Caco-2 (cell line): ENCODE measurements at regions not wholly inside any gene's neighbourhood (a gene's known extent, or its start where the extent isn't known, plus 50 kb on each side); places are given as distances from the start of the nearest gene placed in this dataset.

Experiments used
- BruUV-seq: library from RNA; stranded (reverse); fragments of 400-500 nt; replicated peaks from 2 replicates; lab custom pipeline; 2021; lab: Mats Ljungman, UMichigan
- CTCF ChIA-PET: fragments of 300-600 bp; sonication (Branson Sonifier 250); formaldehyde crosslinking; loops from one replicate; lab custom pipeline; 2022; ENCODE audit warnings: antibody characterized with exemption; lab: Charles Lee
- POLR2A ChIA-PET: fragments of 300-600 bp; sonication (Branson Sonifier 250); formaldehyde crosslinking; loops from one replicate; lab custom pipeline; 2022; ENCODE audit warnings: antibody characterized with exemption; lab: Charles Lee
- DNase-seq, 2 experiments: peaks; one replicate each; pipeline versions ENCODE4 v3.0.0 to v3.0.0-alpha.2; 2020 to 2022
- H3K27me3 ChIP-seq: replicated peaks from 2 replicates; pipeline ENCODE4 v1.6.0; 2011; ENCODE audit warnings: low read length; ENCODE audit not compliant: control insufficient read depth, insufficient read depth
- H3K36me3 ChIP-seq: 2 replicates; pipeline ENCODE4 v1.5.1; 2011; ENCODE audit warnings: low read length; ENCODE audit not compliant: control insufficient read depth, insufficient read depth
- H3K4me1 ChIP-seq: fragments of 250-450 bp; sonication (Bioruptor Pico); 2 replicates; pipeline ENCODE4 v1.5.1; 2020; ENCODE audit warnings: mild to moderate bottlenecking
- H3K4me3 ChIP-seq: 2 replicates; pipeline ENCODE4 v1.5.1; 2011; ENCODE audit warnings: low read depth, mild to moderate bottlenecking, control low read depth, low read length
- H3K9me3 ChIP-seq: fragments of 250-450 bp; sonication (Bioruptor Pico); 2 replicates; pipeline ENCODE4 v1.5.1; 2020; ENCODE audit warnings: mild to moderate bottlenecking, moderate library complexity
- H3K27ac Mint-ChIP-seq: one replicate; pipeline ENCODE4 v1.8.0; 2022; ENCODE audit warnings: mixed read lengths; ENCODE audit not compliant: unreplicated experiment
- H3K27me3 Mint-ChIP-seq: one replicate; pipeline ENCODE4 v1.8.0; 2022; ENCODE audit warnings: mixed read lengths; ENCODE audit not compliant: insufficient read depth, unreplicated experiment
- H3K36me3 Mint-ChIP-seq: one replicate; pipeline ENCODE4 v1.8.0; 2022; ENCODE audit warnings: mild to moderate bottlenecking, mixed read lengths; ENCODE audit not compliant: insufficient read depth, unreplicated experiment
- H3K4me1 Mint-ChIP-seq: one replicate; pipeline ENCODE4 v1.8.0; 2022; ENCODE audit warnings: low read depth, mixed read lengths; ENCODE audit not compliant: unreplicated experiment
- H3K4me3 Mint-ChIP-seq: one replicate; pipeline ENCODE4 v1.8.0; 2022; ENCODE audit warnings: mild to moderate bottlenecking, moderate library complexity, mixed read lengths; ENCODE audit not compliant: unreplicated experiment
- H3K9me3 Mint-ChIP-seq: one replicate; pipeline ENCODE4 v1.8.0; 2022; ENCODE audit warnings: mixed read lengths; ENCODE audit not compliant: unreplicated experiment
- CTCF ChIP-seq, 2 experiments: fragments of 200-600 bp in 1 of 2; IDR thresholded peaks; 1 replicate in 1 of 2; 2 replicates in 1 of 2; pipeline versions ENCODE4 v1.5.1 to v1.8.0; 2011 to 2022; ENCODE audit warnings: antibody characterized with exemption in 1 of 2, control low read depth in 1 of 2, inconsistent platforms in 1 of 2, low read depth in 1 of 2, low read length in 1 of 2, mild to moderate bottlenecking in 1 of 2, moderate library complexity in 1 of 2; ENCODE audit not compliant: insufficient read depth in 1 of 2, severe bottlenecking in 1 of 2, unreplicated experiment in 1 of 2
- intact Hi-C: fragments of 100-400 bp; cut with micrococcal nuclease; formaldehyde crosslinking; loops from one replicate; pipeline ENCODE4 v1.10.0; 2022; ENCODE audit not compliant: unreplicated experiment

- H3K4me1 ChIP-seq = 0 out of 2 replicates have a peak, but pooled peaks cover 3% of the 10 kb centered on the region
- Mint-ChIP-seq H3K9me3 (peaks cover 31% of the 10 kb centered on the region), H3K27ac (no peak overlapping the region), H3K4me3 (no peak overlapping the region), H3K27me3 (no peaks in the 10 kb centered on the region), H3K4me1 (no peaks in the 10 kb centered on the region), H3K36me3 (no peaks in the 10 kb centered on the region)
- H3K27me3 ChIP-seq = no peaks in the 10 kb centered on the region
- no peaks in the 10 kb centered on the region for H3K36me3 ChIP-seq
- peaks cover 3% of the 10 kb centered on the region; the same call in 1 of the 2 replicates for H3K9me3 ChIP-seq
- BruUV-seq = no TSS peak
- ChIA-PET POLR2A (no interaction called here), CTCF (no interaction called here)
- intact Hi-C loops = no loop called here
- DNase-seq = no peak
- TF ChIP-seq CTCF (IDR thresholded peaks at IDR 0.05; ENCODE audit: insufficient read depth in 1 of 2, low read depth in 1 of 2, low read length in 1 of 2, severe bottlenecking in 1 of 2, unreplicated experiment in 1 of 2) = no peak
- H3K4me3 ChIP-seq = no peak overlapping the region
These were observed 1228.0 kb downstream of the TBC1D22A start for GRCh38 chr22:47990481-47990880.

GRCh38 chr22:47987885-47988515, 1225.5 kb downstream of the TBC1D22A start:
- POLR2A ChIA-PET = no interaction called here
- peaks cover 31% of the 10 kb centered on the region for H3K9me3 Mint-ChIP-seq
- no peak overlapping the region for H3K4me3 ChIP-seq
- no peak overlapping the region for H3K4me3 Mint-ChIP-seq
- no peaks in the 10 kb centered on the region for H3K27me3 Mint-ChIP-seq
- BruUV-seq = no TSS peak
- H3K9me3 ChIP-seq = peaks cover 3% of the 10 kb centered on the region; the same call in 1 of the 2 replicates
- H3K4me1 ChIP-seq = 0 out of 2 replicates have a peak, but pooled peaks cover 3% of the 10 kb centered on the region
- intact Hi-C loops = no loop called here
- CTCF ChIA-PET = interaction anchor here (0.7 kb wide), 1 partner anchor 118 kb away, joined by 3 read pairs; no protein-coding TSS in a partner anchor
- H3K36me3 Mint-ChIP-seq = no peaks in the 10 kb centered on the region
- H3K27me3 ChIP-seq = no peaks in the 10 kb centered on the region
- TF ChIP-seq CTCF (IDR thresholded peaks at IDR 0.05; ENCODE audit: insufficient read depth in 1 of 2, low read depth in 1 of 2, low read length in 1 of 2, severe bottlenecking in 1 of 2, unreplicated experiment in 1 of 2) = no peak
- no peak for DNase-seq
- no peaks in the 10 kb centered on the region for H3K36me3 ChIP-seq
- no peaks in the 10 kb centered on the region for H3K4me1 Mint-ChIP-seq
- H3K27ac Mint-ChIP-seq = no peak overlapping the region

- peaks cover 16% of the 10 kb centered on the region for H3K9me3 Mint-ChIP-seq
These were observed 1213.8 kb downstream of the TBC1D22A start for GRCh38 chr22:47976219-47976618.

More at GRCh38 chr22:47976219-47976618, 1213.8 kb downstream of the TBC1D22A start:
- peaks cover 9% of the 10 kb centered on the region for H3K27me3 Mint-ChIP-seq
- H3K27me3 ChIP-seq = no peaks in the 10 kb centered on the region
- no peak overlapping the region for H3K4me3 ChIP-seq
- POLR2A ChIA-PET = no interaction called here
- CTCF ChIA-PET = no interaction called here
- no peaks in the 10 kb centered on the region for H3K4me1 Mint-ChIP-seq
- DNase-seq = no peak
- no peaks in the 10 kb centered on the region for H3K36me3 ChIP-seq
- H3K27ac Mint-ChIP-seq = no peak overlapping the region
- H3K4me1 ChIP-seq = no peaks in the 10 kb centered on the region
- BruUV-seq = no TSS peak
- H3K4me3 Mint-ChIP-seq = no peak overlapping the region
- H3K36me3 Mint-ChIP-seq = no peaks in the 10 kb centered on the region
- intact Hi-C loops = no loop called here
- no peak for TF ChIP-seq CTCF (IDR thresholded peaks at IDR 0.05; ENCODE audit: insufficient read depth in 1 of 2, low read depth in 1 of 2, low read length in 1 of 2, severe bottlenecking in 1 of 2, unreplicated experiment in 1 of 2)
- no peaks in the 10 kb centered on the region for H3K9me3 ChIP-seq
